ENCODE measurements at regions not wholly inside any gene's neighbourhood (a gene's known extent, or its start where the extent isn't known, plus 50 kb on each side); places are given as distances from the start of the nearest gene placed in this dataset.

DNA sequence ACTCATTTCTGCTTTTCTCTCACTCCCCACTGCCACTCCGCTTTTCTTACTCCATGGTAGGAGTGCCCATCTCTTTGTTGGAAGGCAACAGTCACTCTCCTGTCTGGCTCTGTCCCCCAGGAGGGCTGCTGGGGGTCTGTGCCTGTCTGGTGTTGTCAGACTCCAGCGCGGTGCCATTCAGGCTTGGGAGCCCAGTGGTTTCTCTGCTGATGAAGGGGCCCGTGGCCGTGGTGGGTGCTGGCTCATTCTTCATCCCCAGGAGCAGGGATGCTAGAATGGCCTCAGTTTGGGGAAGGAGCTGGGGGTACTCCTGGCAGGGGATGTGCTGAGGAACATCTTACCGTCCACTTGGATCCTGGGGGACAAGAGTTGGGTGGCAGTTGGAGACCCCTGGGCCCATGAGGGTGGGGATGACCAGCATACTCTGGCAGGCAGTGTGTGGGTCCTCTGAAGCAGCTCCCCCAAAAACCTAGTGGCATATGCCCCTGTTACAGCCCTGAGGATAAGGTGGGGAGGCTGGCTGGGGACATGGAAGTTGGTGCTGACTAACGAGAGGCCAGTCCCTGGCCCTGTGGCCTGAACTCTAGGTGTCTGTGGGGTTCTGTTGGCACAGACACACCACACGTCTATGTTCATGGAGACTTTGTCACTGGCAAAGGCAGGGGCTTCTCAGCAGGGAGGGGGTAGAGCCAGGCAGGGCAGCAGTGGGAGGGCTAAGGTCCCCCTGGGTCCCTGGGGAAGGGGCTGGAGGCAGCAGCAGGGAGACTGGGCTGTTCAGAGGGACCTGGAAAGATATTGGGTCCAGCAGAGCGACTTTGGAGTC lies 102.8 kb upstream of the RET start:
- no peak for DNase-seq

DNA sequence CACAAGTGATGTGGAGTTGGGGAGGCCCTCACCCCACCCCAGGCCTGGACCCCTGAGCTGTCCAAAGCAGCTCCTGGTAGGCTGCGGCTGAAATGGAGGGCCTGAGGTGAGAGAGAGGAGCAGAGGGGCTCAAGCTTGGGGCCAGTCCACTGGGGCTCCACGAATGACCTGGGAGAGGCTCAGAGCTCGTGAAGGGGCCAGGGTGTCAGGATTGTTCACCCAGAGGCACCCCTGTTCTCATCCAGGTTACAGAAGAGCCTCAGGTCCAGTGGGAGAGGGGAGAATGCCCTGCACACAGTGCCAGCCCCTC lies 102.2 kb upstream of the RET start:
- DNase-seq = no peak

DNA sequence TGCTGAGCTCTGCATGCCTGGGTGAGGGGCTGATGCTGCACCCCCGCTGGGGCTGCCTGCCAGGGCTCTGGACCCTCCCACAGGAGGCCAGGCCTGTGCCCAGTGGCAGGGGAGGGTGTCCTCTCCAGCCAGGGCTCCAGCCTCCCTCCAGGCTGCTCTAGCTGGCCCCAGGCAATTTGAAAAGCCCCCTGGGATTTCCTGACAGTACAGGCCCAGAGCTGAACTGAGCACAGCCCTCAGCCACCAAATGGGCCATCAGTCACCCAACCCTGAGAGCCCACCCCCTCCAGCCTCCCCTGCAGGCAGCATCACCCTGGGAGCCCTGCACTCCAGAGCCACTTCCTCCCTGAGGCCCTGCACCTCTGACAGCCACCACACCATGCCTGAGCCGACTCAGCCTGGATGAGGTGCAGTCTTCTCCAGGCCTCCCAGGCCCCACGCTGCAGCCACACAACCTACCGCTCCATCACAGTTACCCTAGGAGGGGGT lies 101.8 kb upstream of the RET start:
- no peak for DNase-seq

DNA sequence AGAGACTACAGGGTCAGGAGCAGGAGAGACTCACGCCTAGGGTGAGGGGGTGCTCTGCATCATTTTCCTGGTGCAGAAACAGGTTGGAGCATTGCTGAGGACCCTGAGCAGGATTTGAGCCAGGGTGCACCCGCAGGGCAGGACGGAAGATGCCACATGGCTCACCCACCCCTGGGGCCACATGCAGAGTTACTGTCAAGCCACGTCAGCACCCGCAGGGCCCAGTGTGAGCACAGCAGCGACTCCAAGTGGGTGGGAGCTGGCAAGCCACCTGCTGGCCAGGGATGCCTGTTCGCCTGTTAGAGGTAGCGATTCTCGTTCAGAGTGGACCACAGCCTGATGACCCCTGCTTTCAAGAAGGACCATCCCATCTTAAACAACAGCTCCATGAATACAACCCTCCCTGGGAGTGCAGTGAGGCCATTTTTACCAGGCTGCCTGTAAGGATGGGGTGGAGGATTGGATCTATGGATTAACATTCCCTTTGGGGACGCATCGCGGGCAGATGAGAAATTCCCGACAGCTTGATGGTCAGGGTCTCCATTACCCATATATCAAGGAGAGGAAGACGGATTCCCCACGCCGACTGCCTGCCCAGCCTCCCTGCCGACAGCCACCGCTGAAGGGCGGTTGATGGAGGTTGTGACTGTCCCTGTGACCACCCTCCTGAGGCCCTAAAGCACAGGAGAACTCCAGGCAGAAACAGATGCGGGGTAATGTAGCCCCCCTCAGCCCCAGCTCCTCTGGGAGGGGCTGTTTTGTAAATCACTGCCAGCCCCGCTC lies 101.1 kb upstream of the RET start:
- no peak for DNase-seq

DNA sequence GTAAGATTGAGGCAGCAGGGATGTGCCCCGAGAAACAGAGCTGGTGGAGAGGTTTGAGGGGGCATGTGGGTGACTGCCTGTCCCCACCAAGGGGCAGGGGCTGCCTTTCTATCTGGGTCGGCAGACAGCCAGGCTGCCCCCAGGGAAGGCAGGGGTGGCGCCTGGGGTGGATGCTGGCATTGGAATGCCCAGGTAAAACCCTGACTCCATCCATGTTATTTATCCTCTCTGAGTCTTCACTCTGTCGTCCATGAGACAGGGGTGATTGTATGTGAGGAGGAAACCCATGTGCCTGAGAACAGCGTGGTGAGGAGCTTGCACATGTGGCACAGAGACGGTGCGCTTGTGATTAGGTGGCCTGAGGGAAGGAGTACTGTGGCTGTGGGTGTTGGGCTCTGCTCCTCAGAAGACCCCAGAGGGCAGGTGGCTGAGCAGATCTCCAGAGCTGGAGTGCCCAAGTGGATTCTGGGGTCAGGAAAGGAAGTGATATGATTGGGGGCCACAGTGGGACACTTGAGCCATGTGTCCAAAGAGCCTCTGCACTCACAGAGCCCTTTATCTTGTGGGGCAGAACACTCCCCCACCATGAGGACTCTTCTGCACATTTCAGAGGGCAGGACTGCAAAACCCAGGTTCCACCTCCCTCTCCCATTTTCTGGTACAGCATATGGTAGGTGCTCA lies 100.4 kb upstream of the RET start:
- DNase-seq = no peak

DNA sequence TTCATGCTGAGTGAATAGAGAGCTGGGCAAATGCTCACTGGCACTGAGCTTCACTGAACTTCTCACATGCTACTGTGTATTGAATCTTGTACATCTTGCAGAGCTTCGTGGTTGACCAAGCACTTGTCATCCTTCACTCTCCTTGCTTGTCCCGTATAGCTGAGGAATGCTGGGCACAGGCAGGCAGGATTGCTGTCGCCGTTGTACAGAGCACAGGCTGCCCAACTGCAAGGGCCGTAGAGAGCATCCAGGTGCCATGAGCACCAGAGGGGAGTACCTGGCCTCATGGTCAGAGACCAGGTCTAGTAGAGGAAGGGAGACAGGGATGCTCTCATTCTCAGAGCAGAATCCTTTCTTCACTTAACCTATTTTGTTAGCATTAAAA lies 99.8 kb upstream of the RET start:
- no peak for DNase-seq

- no peak for DNase-seq
These were observed 97.7 kb upstream of the RET start for GRCh38 chr10:42979181-42979580.

- DNase-seq = peak; percentile 5
These were observed 97.0 kb upstream of the RET start for GRCh38 chr10:42979721-42980467.

GRCh38 chr10:42980553-42981357 lies 96.1 kb upstream of the RET start:
- DNase-seq = peak; percentile 5

DNA sequence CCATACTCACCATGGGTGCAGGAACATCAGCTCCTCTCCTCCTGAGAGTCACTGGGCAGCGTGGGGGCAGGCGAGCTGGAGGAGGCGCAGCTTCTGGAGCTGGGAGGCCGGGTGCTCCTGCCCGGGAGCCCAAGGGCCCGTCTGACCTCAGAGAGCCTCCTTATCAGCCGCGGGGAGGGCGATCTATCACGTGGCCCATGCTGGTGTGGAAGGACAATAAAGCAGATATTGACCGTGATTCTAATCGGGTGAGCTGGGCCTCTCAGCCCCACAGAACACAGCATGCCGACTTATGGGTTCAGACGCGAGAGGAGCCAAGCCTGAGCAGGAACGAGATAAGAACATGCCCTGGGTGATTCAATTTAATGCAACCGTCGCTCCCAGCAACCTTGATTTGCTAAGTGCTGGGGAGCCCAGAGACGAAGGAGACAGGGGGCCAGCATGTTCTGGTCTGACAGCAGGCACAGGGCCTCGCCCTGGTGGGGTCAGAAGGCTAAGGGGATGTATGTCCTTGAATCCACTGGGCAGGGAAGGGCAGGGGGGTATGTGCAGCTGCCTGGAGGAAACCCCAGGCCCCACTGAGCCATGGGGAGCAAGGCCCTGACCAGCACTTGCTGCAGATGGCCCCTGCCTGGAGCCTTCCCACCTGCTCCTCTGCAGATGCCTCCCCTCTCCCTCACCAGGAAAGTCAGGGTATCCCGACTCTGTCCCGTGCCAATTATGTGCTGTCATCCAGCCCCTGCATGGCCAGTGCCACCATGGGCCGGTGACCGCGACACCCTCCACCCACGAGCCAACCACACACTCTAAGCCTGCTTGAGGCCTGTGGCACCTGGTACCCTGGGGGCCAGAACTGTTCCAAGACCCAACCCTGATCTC lies 95.3 kb upstream of the RET start:
- DNase-seq = no peak

DNA sequence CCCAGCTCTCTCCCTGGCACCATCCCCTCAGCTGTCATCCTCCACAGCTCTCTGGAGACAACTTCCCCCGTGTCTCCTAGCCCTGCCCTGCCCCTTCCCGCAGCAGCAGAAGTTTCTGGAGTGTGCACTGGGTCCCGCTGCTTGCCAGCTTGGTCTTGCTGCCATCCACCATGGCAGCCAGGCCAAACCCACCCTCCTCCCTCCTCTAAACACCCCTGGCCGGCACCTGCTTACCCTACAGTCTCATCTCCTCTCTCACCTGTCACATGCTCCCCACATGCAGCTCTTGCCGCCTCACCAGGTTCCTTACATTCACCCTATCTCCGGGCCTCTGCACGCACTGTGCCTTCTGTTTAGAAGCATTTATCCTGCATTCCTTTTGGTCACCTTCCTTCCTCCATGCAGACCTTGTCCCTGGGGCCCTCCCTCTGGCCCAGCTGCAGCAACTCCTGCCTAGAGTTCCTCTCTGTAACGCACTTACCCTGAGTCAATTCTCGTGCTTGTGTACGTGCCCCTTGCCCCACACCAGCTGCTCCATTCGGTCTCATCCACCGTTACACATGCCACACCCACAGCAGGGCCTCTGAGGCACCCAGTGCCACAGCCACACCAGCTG lies 93.9 kb upstream of the RET start:
- no peak for DNase-seq

GRCh38 chr10:42983591-42983990 lies 93.3 kb upstream of the RET start:
- no peak for DNase-seq

GRCh38 chr10:42984035-42984610 lies 92.7 kb upstream of the RET start:
- DNase-seq = no peak

DNA sequence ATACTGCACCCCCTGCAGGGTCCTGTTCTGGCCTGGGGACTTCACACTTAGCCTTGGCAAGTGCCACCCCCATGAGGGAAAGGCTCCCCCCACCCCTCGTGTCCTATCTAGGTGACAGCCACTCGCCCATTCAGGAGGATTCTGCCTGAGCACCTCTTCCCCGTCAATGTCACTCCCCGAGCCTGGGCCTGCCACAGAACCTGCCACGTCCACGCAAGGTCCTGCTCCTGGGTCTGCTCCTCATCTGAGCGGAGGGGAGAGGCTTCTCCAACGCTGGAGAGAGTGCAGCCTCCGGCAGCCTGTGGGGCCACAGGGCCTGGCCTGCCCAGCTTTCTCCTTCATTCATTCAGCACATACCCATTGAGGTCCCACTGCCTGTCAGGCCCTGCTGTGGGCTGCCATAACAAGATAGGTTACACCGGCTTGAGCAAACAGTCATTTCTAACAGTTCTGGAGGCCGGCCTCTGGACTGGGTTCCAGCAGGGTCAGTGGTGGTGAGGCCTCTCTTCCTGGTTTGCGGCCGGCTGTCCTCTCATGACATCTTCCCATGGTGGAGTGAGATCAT lies 92.0 kb upstream of the RET start:
- no peak for DNase-seq

GRCh38 chr10:42985436-42986316 lies 91.2 kb upstream of the RET start:
- DNase-seq = no peak

DNA sequence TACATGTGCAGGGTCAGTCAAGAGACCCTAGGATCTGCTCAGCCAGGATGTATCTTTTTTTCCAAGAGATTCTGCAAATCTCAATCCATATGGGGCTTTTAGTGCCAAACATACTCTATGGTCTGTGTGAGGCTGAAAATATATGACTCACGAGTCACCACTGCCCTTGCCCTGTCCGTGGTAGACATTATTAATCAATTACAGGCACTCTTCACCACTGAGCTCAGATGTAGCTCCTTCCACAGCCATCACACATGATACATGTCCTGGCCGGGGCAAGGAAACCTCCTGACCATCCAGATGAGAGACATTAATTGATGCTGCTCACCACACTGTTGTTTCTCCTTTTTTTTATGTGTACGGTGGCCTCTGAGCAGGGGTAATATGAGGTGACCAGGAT lies 90.2 kb upstream of the RET start:
- no peak for DNase-seq

- DNase-seq = no peak
These were observed 89.7 kb upstream of the RET start for GRCh38 chr10:42987121-42987541.

GRCh38 chr10:42987575-42987974 lies 89.3 kb upstream of the RET start:
- DNase-seq = no peak

GRCh38 chr10:42988069-42988468 lies 88.8 kb upstream of the RET start:
- no peak for DNase-seq
